GM12891 (cell line): ENCODE measurements at regions not wholly inside any gene's neighbourhood (a gene's known extent, or its start where the extent isn't known, plus 50 kb on each side); places are given as distances from the start of the nearest gene placed in this dataset.
A peak's percentile ranks its signal among the peaks of the same experiment; 100 is the strongest.

Source experiments
- DNase-seq: peaks from one replicate; pipeline ENCODE4 v3.0.0; 2011; ENCODE audit warnings: low spot score; ENCODE audit not compliant: insufficient read length
- FAIRE-seq: peaks from 2 replicates; lab custom pipeline; 2011; peaks lifted over from hg19 to GRCh38; lab: Jason Lieb, UNC
- PAX5 ChIP-seq: IDR thresholded peaks from 2 replicates; pipeline ENCODE4 v1.6.1; 2011; ENCODE audit warnings: low read length, moderate library complexity, mild to moderate bottlenecking; ENCODE audit not compliant: insufficient read depth, severe bottlenecking
- POLR2A ChIP-seq: IDR thresholded peaks from 2 replicates; pipeline ENCODE4 v1.6.1; 2011; ENCODE audit warnings: low read depth, low read length, control low read depth
- POLR2AphosphoS5 ChIP-seq: IDR thresholded peaks from 2 replicates; pipeline ENCODE4 v1.6.1; 2011; ENCODE audit warnings: low read depth, low read length, control low read depth
- POU2F2 ChIP-seq: IDR thresholded peaks from 2 replicates; pipeline ENCODE4 v1.6.1; 2011; ENCODE audit warnings: low read depth, mild to moderate bottlenecking, control low read depth, low read length, moderate library complexity
- SPI1 ChIP-seq: IDR thresholded peaks from 2 replicates; pipeline ENCODE4 v1.6.1; 2011; ENCODE audit warnings: low read depth, low read length, control low read depth
- TAF1 ChIP-seq: IDR thresholded peaks from 2 replicates; pipeline ENCODE4 v1.6.1; 2011; ENCODE audit warnings: low read depth, low read length, control low read depth

- no peak for FAIRE-seq
- DNase-seq = no peak
- no peak for TF ChIP-seq POU2F2
- no peak for TF ChIP-seq POLR2AphosphoS5
- TF ChIP-seq PAX5 = no peak
- no peak for TF ChIP-seq SPI1
- no peak for TF ChIP-seq POLR2A
- no peak for TF ChIP-seq TAF1
These were observed 471.9 kb downstream of the AGTPBP1 start for GRCh38 chr9:85269811-85270210.

- FAIRE-seq (no peak), DNase-seq (no peak)
- TF ChIP-seq TAF1 (no peak), PAX5 (no peak), SPI1 (no peak), POU2F2 (no peak), POLR2AphosphoS5 (no peak), POLR2A (no peak)
These were observed 473.6 kb downstream of the AGTPBP1 start for GRCh38 chr9:85268131-85268530.

DNA sequence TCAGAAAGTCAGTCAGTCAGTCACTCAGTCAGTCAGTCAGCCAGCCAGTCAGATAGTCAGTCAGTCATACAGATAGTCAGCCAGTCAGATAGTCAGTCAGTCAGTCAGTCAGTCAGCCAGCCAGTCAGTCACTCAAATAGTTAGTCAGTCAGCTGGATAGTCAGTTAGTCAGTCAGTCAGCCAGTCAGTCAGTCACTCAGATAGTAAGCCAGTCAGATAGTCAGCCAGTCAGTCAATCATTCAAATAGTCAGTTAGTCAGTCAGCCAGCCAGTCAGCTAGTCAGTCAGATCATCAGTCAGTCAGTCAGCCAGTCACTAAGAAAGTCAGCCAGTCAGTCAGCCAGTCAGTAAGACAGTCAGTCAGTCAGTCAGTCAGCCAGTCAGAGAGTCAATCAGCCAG, 477.1 kb downstream of the AGTPBP1 start:
- FAIRE-seq (no peak), DNase-seq (no peak)
- no peak for TF ChIP-seq TAF1
- TF ChIP-seq SPI1 = no peak
- TF ChIP-seq POU2F2 = no peak
- no peak for TF ChIP-seq POLR2AphosphoS5
- no peak for TF ChIP-seq POLR2A

- TF ChIP-seq PAX5 (no peak), SPI1 (no peak), POLR2AphosphoS5 (no peak), POU2F2 (no peak), POLR2A (no peak), TAF1 (no peak)
- FAIRE-seq (no peak), DNase-seq (no peak)
These were observed 478.5 kb downstream of the AGTPBP1 start for GRCh38 chr9:85263288-85263687.

DNA sequence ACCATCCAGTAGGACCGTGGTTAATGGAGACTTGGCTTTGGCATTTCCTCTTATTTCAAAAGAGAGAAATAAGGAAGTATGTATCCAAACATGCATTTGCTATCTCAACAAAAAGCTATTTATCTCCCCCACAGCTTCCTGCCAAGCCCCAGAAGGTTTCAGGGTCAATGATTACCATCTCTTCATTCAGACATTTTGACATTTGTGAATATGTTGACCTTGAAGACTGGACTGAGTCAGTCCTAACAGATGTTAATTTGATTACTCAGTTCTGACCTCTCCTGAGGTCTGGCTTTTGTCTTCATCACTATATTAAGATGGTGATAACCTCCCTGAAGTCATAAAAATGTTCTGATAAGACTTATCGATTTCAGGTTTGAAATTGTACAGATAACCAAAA, 479.4 kb downstream of the AGTPBP1 start:
- DNase-seq = no peak
- TF ChIP-seq POLR2A (no peak), POLR2AphosphoS5 (no peak), PAX5 (no peak), TAF1 (no peak), SPI1 (no peak), POU2F2 (no peak)
- no peak for FAIRE-seq

GRCh38 chr9:85260275-85260845, 481.4 kb downstream of the AGTPBP1 start:
- TF ChIP-seq POLR2AphosphoS5 (no peak), SPI1 (no peak), POU2F2 (no peak), PAX5 (no peak)
- no peak for FAIRE-seq
- DNase-seq = no peak

DNA sequence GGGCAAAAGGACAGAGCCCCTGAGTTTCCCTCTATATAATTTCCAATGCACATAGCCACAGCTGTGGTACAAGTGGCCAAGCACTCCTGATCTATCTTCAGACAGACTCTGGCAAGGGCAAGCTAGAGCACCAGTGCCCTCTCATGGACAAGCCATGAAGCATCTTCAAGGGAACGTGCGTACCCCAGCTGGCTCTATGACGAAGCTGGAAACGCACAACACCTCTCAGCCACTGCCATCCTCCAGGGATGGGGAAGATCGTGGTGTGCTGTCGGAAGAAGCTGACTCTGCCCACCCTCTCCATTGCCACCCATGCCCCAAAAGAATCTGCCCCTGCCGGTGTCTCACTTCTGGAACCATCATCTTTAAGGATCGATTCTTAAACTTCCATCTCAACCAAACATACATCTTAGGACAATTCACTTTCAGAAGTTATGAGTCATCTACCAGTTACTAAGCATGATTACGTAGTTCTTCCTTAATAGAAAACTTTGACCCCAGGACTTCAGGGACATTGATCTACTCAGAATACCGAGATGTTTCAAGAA, 482.9 kb downstream of the AGTPBP1 start:
- no peak for FAIRE-seq
- DNase-seq = peak; percentile 24
- no peak for TF ChIP-seq TAF1
- no peak for TF ChIP-seq SPI1
- TF ChIP-seq POU2F2 = no peak
- no peak for TF ChIP-seq PAX5
- TF ChIP-seq POLR2A = no peak
- TF ChIP-seq POLR2AphosphoS5 = no peak

GRCh38 chr9:85258236-85258635, 483.5 kb downstream of the AGTPBP1 start:
- FAIRE-seq = no peak
- TF ChIP-seq POLR2A (no peak), PAX5 (no peak), POU2F2 (no peak), SPI1 (no peak), POLR2AphosphoS5 (no peak), TAF1 (no peak)
- no peak for DNase-seq

DNA sequence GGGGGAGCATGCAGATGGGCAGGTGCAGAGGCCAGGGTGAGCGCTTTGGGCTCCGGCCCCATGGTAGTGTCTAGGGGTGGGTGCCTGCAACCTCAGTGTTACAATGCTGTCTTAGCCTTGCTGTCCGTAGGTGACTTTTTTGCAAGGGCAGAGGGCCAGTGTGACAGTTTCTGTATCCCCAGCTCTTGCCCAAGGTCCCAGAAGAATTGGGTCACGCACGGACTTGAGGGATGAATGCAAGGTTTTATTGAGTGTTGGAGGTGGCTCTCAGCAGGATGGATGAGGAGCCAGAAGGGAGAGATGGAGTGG, 492.5 kb downstream of the AGTPBP1 start:
- FAIRE-seq (no peak), DNase-seq (no peak)
- TF ChIP-seq POLR2A (no peak), PAX5 (no peak), SPI1 (no peak), POLR2AphosphoS5 (no peak), TAF1 (no peak), POU2F2 (no peak)

DNA sequence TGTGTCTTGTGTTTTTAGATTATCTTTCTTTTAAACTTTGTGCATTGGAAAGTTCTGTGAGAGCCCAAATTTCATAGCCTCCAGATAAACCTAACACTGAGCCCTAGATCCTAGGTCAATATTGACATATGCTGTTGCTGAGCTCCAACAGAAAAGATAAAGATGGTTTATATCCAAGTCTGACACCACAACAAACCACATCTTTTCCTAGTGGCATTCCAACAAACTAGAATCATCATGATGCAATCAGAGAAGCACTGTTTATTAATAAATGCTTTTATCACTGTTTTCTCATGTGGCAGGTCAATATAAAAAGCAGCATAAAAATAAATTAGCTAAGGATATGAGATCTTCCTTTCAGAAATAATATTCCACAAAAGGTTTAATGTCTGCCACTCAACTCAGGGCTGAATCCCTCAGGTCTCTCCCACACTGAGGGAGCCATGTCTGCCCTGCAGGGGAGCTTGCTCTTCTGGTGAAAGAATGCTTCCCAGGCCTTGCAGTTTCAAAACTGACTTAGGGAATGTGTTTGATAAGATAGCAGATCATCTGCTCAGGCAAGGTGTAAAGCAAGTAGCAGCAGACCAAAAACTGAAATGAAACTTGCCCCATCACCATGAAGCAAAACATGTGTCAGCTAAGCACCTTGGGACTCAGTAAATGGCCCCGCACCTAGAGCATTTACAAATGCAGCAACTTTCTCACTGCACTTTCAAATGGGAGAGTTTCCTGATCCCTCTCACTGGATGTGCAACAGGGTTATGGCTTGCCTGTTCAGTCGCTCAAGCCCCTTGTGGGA, 493.0 kb downstream of the AGTPBP1 start:
- DNase-seq (no peak), FAIRE-seq (no peak)
- no peak for TF ChIP-seq SPI1
- no peak for TF ChIP-seq PAX5
- no peak for TF ChIP-seq TAF1
- TF ChIP-seq POLR2A = no peak
- TF ChIP-seq POLR2AphosphoS5 = no peak
- TF ChIP-seq POU2F2 = no peak

- TF ChIP-seq POU2F2 (no peak), TAF1 (no peak), POLR2AphosphoS5 (no peak), SPI1 (no peak), PAX5 (no peak), POLR2A (no peak)
- DNase-seq = no peak
- FAIRE-seq = no peak
These were observed 495.2 kb downstream of the AGTPBP1 start for GRCh38 chr9:85246541-85246940.
